SK-N-SH treated with all-trans-retinoic acid at 6 μM for 48 hours (cell line): ENCODE measurements at regions not wholly inside any gene's neighbourhood (a gene's known extent, or its start where the extent isn't known, plus 50 kb on each side); places are given as distances from the start of the nearest gene placed in this dataset.
"Not testable (repeated sequence)": the region's sequence is repeated elsewhere in the genome, so short reads cannot be mapped to it uniquely, and the experiment has no call there.

Experiments
- CREB5 ChIP-seq: fragments of 250-450 bp; sonication (Bioruptor Pico); IDR thresholded peaks from 2 replicates; pipeline ENCODE4 v1.5.1; 2020; ENCODE audit warnings: low read depth, mild to moderate bottlenecking, moderate library complexity
- GLIS3 ChIP-seq: fragments of 250-450 bp; sonication (Bioruptor Pico); IDR thresholded peaks from 2 replicates; pipeline ENCODE4 v1.5.0; 2020; ENCODE audit warnings: mild to moderate bottlenecking, moderate library complexity
- PATZ1 ChIP-seq: fragments of 250-450 bp; sonication (Bioruptor Pico); IDR thresholded peaks from 2 replicates; pipeline ENCODE4 v1.8.0; 2020; ENCODE audit warnings: mild to moderate bottlenecking, moderate library complexity, borderline replicate concordance
- PPARA ChIP-seq: fragments of 250-450 bp; sonication (Bioruptor Pico); IDR thresholded peaks from 2 replicates; pipeline ENCODE4 v1.5.0; 2020; ENCODE audit warnings: mild to moderate bottlenecking, borderline replicate concordance
- TCF4 ChIP-seq: fragments of 250-450 bp; sonication (Bioruptor Pico); IDR thresholded peaks from 2 replicates; pipeline ENCODE4 v1.8.0; 2021; ENCODE audit warnings: mild to moderate bottlenecking, moderate library complexity, borderline replicate concordance
- ZNF70 ChIP-seq: fragments of 450-650 bp; formaldehyde crosslinking; IDR thresholded peaks from 2 replicates; pipeline ENCODE4 v1.5.0; 2020; ENCODE audit warnings: mild to moderate bottlenecking, moderate library complexity
- ZNF8 ChIP-seq: fragments of 450-650 bp; formaldehyde crosslinking; IDR thresholded peaks from 2 replicates; pipeline ENCODE4 v1.5.0; 2020; ENCODE audit warnings: mild to moderate bottlenecking, moderate library complexity

DNA sequence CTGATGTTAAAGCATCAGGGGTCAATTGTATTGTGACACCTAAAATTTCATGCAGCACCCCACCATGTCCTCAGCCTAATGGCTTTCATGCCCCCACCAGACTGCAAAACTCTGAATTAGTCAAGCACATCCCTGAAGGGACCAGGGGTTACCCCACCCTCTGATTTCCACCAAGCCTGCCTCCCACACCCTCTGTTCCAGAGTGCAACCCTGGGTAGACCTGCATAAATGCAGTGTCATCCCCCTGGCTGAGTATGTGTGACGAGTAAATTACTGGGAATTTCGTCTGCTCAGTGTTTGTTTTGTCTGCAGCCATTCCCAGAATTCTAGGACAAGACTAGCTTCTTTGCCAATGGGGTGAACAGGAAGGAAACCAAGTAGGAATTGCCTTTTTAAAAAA lies 2136.9 kb upstream of the DEFB115 start:
- not testable (repeated sequence) for TF ChIP-seq ZNF8 (CRISPR knock-in tag); PPARA; GLIS3; ZNF70 (CRISPR knock-in tag); TCF4 (CRISPR knock-in tag); CREB5 (CRISPR knock-in tag); PATZ1 (CRISPR knock-in tag)
